Endothelial cell of umbilical vein (primary cell): ENCODE measurements at regions not wholly inside any gene's neighbourhood (a gene's known extent, or its start where the extent isn't known, plus 50 kb on each side); places are given as distances from the start of the nearest gene placed in this dataset.

Source experiments
- BruUV-seq: library from RNA; stranded (reverse); fragments of 400-500 nt; replicated peaks from 2 replicates; lab custom pipeline; 2021; lab: Mats Ljungman, UMichigan
- CTCF ChIA-PET: fragments of 300-600, 350-600 bp; sonication (Branson Sonifier 250); formaldehyde crosslinking; loops from one replicate; lab custom pipeline; 2021; ENCODE audit warnings: antibody characterized with exemption, inconsistent platforms; lab: Charles Lee
- POLR2A ChIA-PET: fragments of 300-600, 350-600 bp; sonication (Branson Sonifier 250); formaldehyde crosslinking; loops from one replicate; lab custom pipeline; 2021; ENCODE audit warnings: antibody characterized with exemption, inconsistent platforms; lab: Charles Lee
- DNase-seq: peaks from one replicate; pipeline ENCODE4 v3.0.0-alpha.2; 2011; ENCODE audit warnings: low read depth, low spot score
- FAIRE-seq: peaks from 2 replicates; lab custom pipeline; 2011; peaks lifted over from hg19 to GRCh38; lab: Jason Lieb, UNC
- H2AFZ ChIP-seq: 2 replicates; pipeline ENCODE4 v1.6.0; 2012; ENCODE audit warnings: low read depth, low read length, control low read depth, inconsistent platforms
- H3K27ac ChIP-seq: 2 replicates; pipeline ENCODE4 v1.5.1; 2011; ENCODE audit warnings: low read depth, mild to moderate bottlenecking, control low read depth, low read length, moderate library complexity; ENCODE audit not compliant: insufficient read depth
- H3K27me3 ChIP-seq, 2 experiments: 2 replicates each; pipeline versions ENCODE4 v1.6.0 to v1.6.1; 2011; ENCODE audit warnings: low read length in 2 of 2, mixed read lengths in 1 of 2; ENCODE audit not compliant: control insufficient read depth in 2 of 2, insufficient read depth in 2 of 2
- H3K36me3 ChIP-seq, 2 experiments: 2 replicates in 1 of 2; 3 replicates in 1 of 2; pipeline ENCODE4 v1.5.1; 2011; ENCODE audit warnings: low read length in 2 of 2, mild to moderate bottlenecking in 1 of 2, moderate library complexity in 1 of 2; ENCODE audit not compliant: control insufficient read depth in 2 of 2, insufficient read depth in 2 of 2; ENCODE audit errors: extremely low read depth in 1 of 2
- H3K4me1 ChIP-seq: 3 replicates; pipeline ENCODE4 v1.5.1; 2011; ENCODE audit warnings: mild to moderate bottlenecking, low read length; ENCODE audit not compliant: control insufficient read depth, insufficient read depth; ENCODE audit errors: extremely low read depth
- H3K4me2 ChIP-seq: 2 replicates; pipeline ENCODE4 v1.6.1; 2011; ENCODE audit warnings: low read length, control low read depth, mixed read lengths; ENCODE audit not compliant: insufficient read depth
- H3K4me3 ChIP-seq, 3 experiments: fragments of 200-600 bp in 1 of 3; sonication (generic), shearing (Covaris generic) in 1 of 3; replicated peaks in 1 of 3; 2 replicates each; pipeline ENCODE4 v1.5.1; 2011 to 2016; ENCODE audit warnings: control low read depth in 3 of 3, low read length in 3 of 3, mild to moderate bottlenecking in 2 of 3, inconsistent platforms in 1 of 3, low read depth in 1 of 3, moderate library complexity in 1 of 3; ENCODE audit not compliant: insufficient read depth in 1 of 3
- H3K79me2 ChIP-seq: 2 replicates; pipeline ENCODE4 v1.6.0; 2012; ENCODE audit warnings: low read length, inconsistent platforms; ENCODE audit not compliant: control insufficient read depth, insufficient read depth
- H3K9ac ChIP-seq: replicated peaks from 2 replicates; pipeline ENCODE3; 2011; ENCODE audit warnings: low read length, control low read depth; ENCODE audit not compliant: insufficient read depth; ENCODE audit errors: extremely low read depth
- H3K9me1 ChIP-seq: replicated peaks from 3 replicates; pipeline ENCODE4 v1.6.0; 2011; ENCODE audit warnings: mild to moderate bottlenecking, low read length; ENCODE audit not compliant: control insufficient read depth, insufficient read depth; ENCODE audit errors: extremely low read depth
- H3K9me3 ChIP-seq: replicated peaks from 2 replicates; pipeline ENCODE4 v1.5.1; 2012; ENCODE audit warnings: low read length, inconsistent platforms; ENCODE audit not compliant: control insufficient read depth, insufficient read depth
- H4K20me1 ChIP-seq: replicated peaks from 2 replicates; pipeline ENCODE3; 2011; ENCODE audit warnings: mild to moderate bottlenecking, low read length; ENCODE audit not compliant: control insufficient read depth, insufficient read depth; ENCODE audit errors: extremely low read depth
- CTCF ChIP-seq, 2 donors: IDR thresholded peaks; 1 replicate in 1 of 2; 2 replicates in 1 of 2; pipeline ENCODE4 v1.5.1; 2011; ENCODE audit warnings: low read length in 2 of 2, mild to moderate bottlenecking in 2 of 2, moderate library complexity in 2 of 2, control low read depth in 1 of 2, inconsistent platforms in 1 of 2, low read depth in 1 of 2; ENCODE audit not compliant: insufficient read depth in 1 of 2; ENCODE audit errors: extremely low read depth in 1 of 2
- EZH2 ChIP-seq: IDR thresholded peaks from 2 replicates; pipeline ENCODE4 v1.6.1; 2012; ENCODE audit warnings: borderline replicate concordance, low read depth, mild to moderate bottlenecking, moderate library complexity, low read length, inconsistent platforms; ENCODE audit not compliant: severe bottlenecking
- FOS ChIP-seq: IDR thresholded peaks from 2 replicates; pipeline ENCODE4 v1.6.1; 2011; ENCODE audit warnings: mild to moderate bottlenecking, low read length, moderate library complexity, borderline replicate concordance; ENCODE audit not compliant: insufficient read depth
- GATA2 ChIP-seq: IDR thresholded peaks from 2 replicates; pipeline ENCODE4 v1.7.0; 2011; ENCODE audit warnings: low read depth, mild to moderate bottlenecking, moderate library complexity, mixed read lengths, low read length; ENCODE audit not compliant: insufficient read length, insufficient read depth
- JUN ChIP-seq: IDR thresholded peaks from 2 replicates; pipeline ENCODE4 v1.6.1; 2011; ENCODE audit warnings: borderline replicate concordance, low read depth; ENCODE audit not compliant: insufficient read length, insufficient read depth
- MAX ChIP-seq: IDR thresholded peaks from 2 replicates; pipeline ENCODE4 v1.6.1; 2011; ENCODE audit not compliant: insufficient read depth, insufficient read length
- MYC ChIP-seq: IDR thresholded peaks from one replicate; pipeline ENCODE4 v1.6.1; 2011; ENCODE audit warnings: mild to moderate bottlenecking, low read depth, low read length
- POLR2A ChIP-seq: IDR thresholded peaks from 2 replicates; pipeline ENCODE4 v1.6.1; 2012; ENCODE audit warnings: low read depth, mild to moderate bottlenecking, control low read depth, low read length
- POLR2AphosphoS5 ChIP-seq: IDR thresholded peaks from 2 replicates; pipeline ENCODE4 v1.6.1; 2012; ENCODE audit warnings: low read depth, mild to moderate bottlenecking, control low read depth, low read length, moderate library complexity; ENCODE audit not compliant: insufficient read depth
- dilution Hi-C: fragments of 300-500 bp; cut with MboI; formaldehyde crosslinking; loops from one replicate; pipeline ENCODE4 v1.15.0; 2019; ENCODE audit warnings: low sequenced_read_pairs; ENCODE audit not compliant: extremely low pct_ligation_motif_present
- intact Hi-C: fragments of 100-400 bp; cut with micrococcal nuclease; formaldehyde crosslinking; loops from one replicate; pipeline ENCODE4 v1.10.0; 2022

GRCh38 chr1:199163670-199164069, 524.8 kb downstream of the PTPRC start:
- no TSS peak for BruUV-seq
- Histone ChIP-seq H3K4me3 (no peak overlapping the region), H3K9me3 (no peaks in the 10 kb centered on the region), H3K9me1 (no peaks in the 10 kb centered on the region), H3K27me3 (no peaks in the 10 kb centered on the region), H3K4me1 (no peaks in the 10 kb centered on the region), H3K27ac (no peak overlapping the region), H2AFZ (no peak overlapping the region), H3K79me2 (no peaks in the 10 kb centered on the region), H4K20me1 (no peaks in the 10 kb centered on the region), H3K4me2 (no peak overlapping the region), H3K9ac (no peak overlapping the region), H3K36me3 (no peaks in the 10 kb centered on the region)
- ChIA-PET POLR2A (no interaction called here), CTCF (interaction anchor here (1.2 kb wide), 1 partner anchor 32 kb away, joined by 3 read pairs; no protein-coding TSS in a partner anchor)
- DNase-seq (no peak), FAIRE-seq (no peak)
- dilution Hi-C loops: no loop called here
- intact Hi-C loops: no loop called here
- TF ChIP-seq CTCF (IDR thresholded peaks at IDR 0.05; ENCODE audit: extremely low read depth in 1 of 2, insufficient read depth in 1 of 2, low read depth in 1 of 2, low read length in 2 of 2): no peak
- TF ChIP-seq GATA2: no peak
- no peak for TF ChIP-seq MAX
- no peak for TF ChIP-seq POLR2AphosphoS5
- no peak for TF ChIP-seq JUN
- TF ChIP-seq POLR2A: no peak
- no peak for TF ChIP-seq FOS
- TF ChIP-seq MYC: no peak
- TF ChIP-seq EZH2: no peak
